Astrocyte of the spinal cord (primary cell): ENCODE measurements at regions not wholly inside any gene's neighbourhood (a gene's known extent, or its start where the extent isn't known, plus 50 kb on each side); places are given as distances from the start of the nearest gene placed in this dataset.
"Not testable (repeated sequence)": the region's sequence is repeated elsewhere in the genome, so short reads cannot be mapped to it uniquely, and the experiment has no call there.

Experiments
- DNase-seq: peaks from one replicate; pipeline ENCODE4 v3.0.0; 2011; ENCODE audit warnings: low read depth, low spot score
- H3K4me3 ChIP-seq: 2 replicates; pipeline ENCODE4 v1.5.1; 2011; ENCODE audit warnings: low read depth, mild to moderate bottlenecking, low read length, moderate library complexity
- in situ Hi-C: cut with HindIII; loops from 2 replicates; pipeline ENCODE4 v1.10.0; 2017; ENCODE audit warnings: low sequenced_read_pairs
- TF ChIP-seq, protein P1 (sequence below): IDR thresholded peaks from 2 replicates; pipeline ENCODE4 v1.5.1; 2012; ENCODE audit warnings: low read depth, mild to moderate bottlenecking, low read length, inconsistent platforms

DNA sequence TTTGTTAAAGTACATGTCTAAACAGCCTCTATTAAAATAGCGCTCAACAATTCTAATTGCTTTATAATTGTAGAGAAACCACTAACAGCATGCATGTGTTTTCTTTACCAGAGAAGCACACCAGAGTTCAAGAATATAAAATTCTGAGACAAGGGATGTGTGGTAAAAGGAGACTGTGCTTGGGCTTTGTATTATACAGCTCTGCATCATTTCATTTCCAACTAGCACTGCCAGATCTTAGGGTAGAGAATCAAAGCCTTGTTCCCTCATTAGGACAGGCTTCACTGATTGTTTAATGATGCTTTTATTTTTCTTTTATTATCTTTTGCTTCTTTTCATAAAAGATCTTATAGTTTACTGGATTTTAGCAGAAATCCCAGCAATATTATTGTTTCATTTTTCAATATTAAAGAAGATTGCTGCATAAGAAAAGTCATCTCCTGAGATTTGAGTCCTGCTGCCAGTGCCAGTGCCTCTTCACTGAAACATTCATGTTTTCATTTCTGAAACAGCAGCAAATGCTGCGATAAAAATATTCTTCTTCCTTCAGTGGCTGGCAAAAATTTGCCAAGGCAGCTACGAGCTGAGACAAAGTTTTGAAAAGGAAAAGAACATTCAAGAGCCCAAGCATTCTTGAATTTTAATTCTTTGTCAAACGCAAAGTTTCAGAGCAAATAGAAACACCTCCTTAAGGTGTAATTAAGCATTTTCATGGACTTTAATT, 491.0 kb upstream of the PIK3R1 start:
- TF ChIP-seq, protein P1, sequence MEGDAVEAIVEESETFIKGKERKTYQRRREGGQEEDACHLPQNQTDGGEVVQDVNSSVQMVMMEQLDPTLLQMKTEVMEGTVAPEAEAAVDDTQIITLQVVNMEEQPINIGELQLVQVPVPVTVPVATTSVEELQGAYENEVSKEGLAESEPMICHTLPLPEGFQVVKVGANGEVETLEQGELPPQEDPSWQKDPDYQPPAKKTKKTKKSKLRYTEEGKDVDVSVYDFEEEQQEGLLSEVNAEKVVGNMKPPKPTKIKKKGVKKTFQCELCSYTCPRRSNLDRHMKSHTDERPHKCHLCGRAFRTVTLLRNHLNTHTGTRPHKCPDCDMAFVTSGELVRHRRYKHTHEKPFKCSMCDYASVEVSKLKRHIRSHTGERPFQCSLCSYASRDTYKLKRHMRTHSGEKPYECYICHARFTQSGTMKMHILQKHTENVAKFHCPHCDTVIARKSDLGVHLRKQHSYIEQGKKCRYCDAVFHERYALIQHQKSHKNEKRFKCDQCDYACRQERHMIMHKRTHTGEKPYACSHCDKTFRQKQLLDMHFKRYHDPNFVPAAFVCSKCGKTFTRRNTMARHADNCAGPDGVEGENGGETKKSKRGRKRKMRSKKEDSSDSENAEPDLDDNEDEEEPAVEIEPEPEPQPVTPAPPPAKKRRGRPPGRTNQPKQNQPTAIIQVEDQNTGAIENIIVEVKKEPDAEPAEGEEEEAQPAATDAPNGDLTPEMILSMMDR = no peak
- DNase-seq = no peak

GRCh38 chr5:67723873-67724272, 491.7 kb upstream of the PIK3R1 start:
- H3K4me3 ChIP-seq = no peak overlapping the region
- in situ Hi-C loops = no loop called here
- TF ChIP-seq, protein P1 = no peak
- DNase-seq = no peak

More for the DNA sequence above, 491.0 kb upstream of the PIK3R1 start:
- in situ Hi-C loops = no loop called here
- no peak overlapping the region for H3K4me3 ChIP-seq

DNA sequence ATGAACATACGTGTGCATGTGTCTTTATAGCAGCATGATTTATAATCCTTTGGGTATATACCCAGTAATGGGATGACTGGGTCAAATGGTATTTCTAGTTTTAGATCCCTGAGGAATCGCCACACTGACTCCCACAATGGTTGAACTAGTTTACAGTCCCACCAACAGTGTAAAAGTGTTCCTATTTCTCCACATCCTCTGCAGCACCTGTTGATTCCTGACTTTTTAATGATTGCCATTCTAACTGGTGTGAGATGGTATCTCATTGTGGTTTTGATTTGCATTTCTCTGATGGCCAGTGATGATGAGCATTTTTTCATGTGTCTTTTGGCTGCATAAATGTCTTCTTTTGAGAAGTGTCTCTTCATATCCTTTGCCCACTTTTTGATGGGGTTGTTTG, 493.0 kb upstream of the PIK3R1 start:
- in situ Hi-C loops, H3K4me3 ChIP-seq, DNase-seq: not testable (repeated sequence)

GRCh38 chr5:67720162-67720772, 495.3 kb upstream of the PIK3R1 start:
- TF ChIP-seq, protein P1 = no peak
- no peak overlapping the region for H3K4me3 ChIP-seq
- in situ Hi-C loops = no loop called here
- DNase-seq = no peak

GRCh38 chr5:67702008-67702407, 505.4 kb upstream of the CD180 start:
- in situ Hi-C loops = no loop called here
- TF ChIP-seq, protein P1 = no peak

DNA sequence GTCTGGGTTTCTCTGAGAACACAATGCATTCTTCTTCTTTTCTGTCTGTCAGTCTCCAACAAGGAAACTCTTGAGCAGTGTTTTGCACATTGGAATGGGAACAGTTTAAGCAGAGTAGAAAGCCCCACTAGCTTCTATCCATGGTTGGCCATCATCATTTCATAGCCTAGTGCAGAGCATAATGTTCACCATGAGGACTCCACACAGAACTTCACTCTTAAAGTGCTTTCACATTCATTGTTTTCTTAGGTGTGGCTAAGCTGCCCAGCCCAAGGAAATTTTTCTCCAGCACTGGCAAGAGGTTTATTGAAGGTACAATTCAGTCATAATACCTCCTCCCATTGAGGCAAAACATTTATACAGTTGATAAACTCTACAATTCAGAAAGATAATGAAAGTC, 503.0 kb upstream of the CD180 start:
- DNase-seq = no peak
- H3K4me3 ChIP-seq = no peak overlapping the region
- TF ChIP-seq, protein P1 = no peak
- in situ Hi-C loops = no loop called here

More at GRCh38 chr5:67702008-67702407, 505.4 kb upstream of the CD180 start:
- DNase-seq = no peak
- no peak overlapping the region for H3K4me3 ChIP-seq

- in situ Hi-C loops = no loop called here
Measured at GRCh38 chr5:67696446-67696845, 499.8 kb upstream of the CD180 start.

More at GRCh38 chr5:67696446-67696845, 499.8 kb upstream of the CD180 start:
- TF ChIP-seq, protein P1 = no peak
- no peak overlapping the region for H3K4me3 ChIP-seq
- DNase-seq = no peak
